ENCODE measurements at regions not wholly inside any gene's neighbourhood (a gene's known extent, or its start where the extent isn't known, plus 50 kb on each side); places are given as distances from the start of the nearest gene placed in this dataset.
"Not testable (repeated sequence)": the region's sequence is repeated elsewhere in the genome, so short reads cannot be mapped to it uniquely, and the experiment has no call there.

DNA sequence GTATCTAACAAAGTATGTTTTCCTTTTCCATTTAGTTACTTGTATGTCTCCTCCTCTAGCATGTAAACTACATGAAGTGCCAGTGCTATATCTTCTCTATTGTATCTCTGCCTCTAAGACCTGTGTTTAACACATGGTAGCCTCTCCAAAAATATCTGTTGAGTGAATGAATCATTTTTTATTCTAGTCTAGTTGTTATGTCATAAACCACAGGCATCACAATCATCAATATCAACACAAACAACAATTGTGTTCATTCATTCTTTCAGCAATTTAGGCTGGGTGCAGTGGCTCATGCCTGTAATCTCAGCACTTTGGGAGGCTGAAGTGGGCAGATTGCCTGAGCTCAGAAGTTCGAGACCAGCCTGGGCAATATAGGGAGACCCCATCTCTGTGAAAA is 111.6 kb upstream of the EYA4 start:
- CTCF ChIA-PET = no interaction called here
- no peak for DNase-seq (ENCODE audit: extremely low spot score)
- TF ChIP-seq, protein P1, sequence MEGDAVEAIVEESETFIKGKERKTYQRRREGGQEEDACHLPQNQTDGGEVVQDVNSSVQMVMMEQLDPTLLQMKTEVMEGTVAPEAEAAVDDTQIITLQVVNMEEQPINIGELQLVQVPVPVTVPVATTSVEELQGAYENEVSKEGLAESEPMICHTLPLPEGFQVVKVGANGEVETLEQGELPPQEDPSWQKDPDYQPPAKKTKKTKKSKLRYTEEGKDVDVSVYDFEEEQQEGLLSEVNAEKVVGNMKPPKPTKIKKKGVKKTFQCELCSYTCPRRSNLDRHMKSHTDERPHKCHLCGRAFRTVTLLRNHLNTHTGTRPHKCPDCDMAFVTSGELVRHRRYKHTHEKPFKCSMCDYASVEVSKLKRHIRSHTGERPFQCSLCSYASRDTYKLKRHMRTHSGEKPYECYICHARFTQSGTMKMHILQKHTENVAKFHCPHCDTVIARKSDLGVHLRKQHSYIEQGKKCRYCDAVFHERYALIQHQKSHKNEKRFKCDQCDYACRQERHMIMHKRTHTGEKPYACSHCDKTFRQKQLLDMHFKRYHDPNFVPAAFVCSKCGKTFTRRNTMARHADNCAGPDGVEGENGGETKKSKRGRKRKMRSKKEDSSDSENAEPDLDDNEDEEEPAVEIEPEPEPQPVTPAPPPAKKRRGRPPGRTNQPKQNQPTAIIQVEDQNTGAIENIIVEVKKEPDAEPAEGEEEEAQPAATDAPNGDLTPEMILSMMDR (IDR thresholded peaks at IDR 0.05; ENCODE audit: control extremely low read depth, extremely low read depth, low read depth, missing control alignments) = no peak
- POLR2A ChIA-PET = no interaction called here

DNA sequence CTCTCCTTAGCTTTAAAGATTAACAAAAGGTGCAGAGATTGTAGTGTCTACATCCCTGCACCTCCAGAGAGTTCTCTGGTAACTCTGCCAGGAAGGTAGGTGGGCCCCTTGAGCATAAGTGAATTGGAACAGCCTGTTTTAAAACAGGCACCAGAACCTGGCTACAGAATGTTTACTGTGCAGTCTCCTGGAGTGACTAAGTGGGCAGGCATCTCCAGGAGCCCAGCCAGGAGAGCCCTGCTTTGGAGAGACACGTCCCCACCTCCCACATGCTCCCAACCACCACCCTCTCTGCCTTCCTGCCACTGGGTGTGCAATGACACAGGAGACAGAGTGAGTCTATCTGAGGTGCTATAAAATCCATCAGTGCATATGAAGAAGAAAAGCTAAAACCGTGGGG is 110.3 kb upstream of the EYA4 start:
- POLR2A ChIA-PET = no interaction called here
- CTCF ChIA-PET = no interaction called here
- no peak for DNase-seq (ENCODE audit: extremely low spot score)
- TF ChIP-seq, protein P1 (IDR thresholded peaks at IDR 0.05; ENCODE audit: control extremely low read depth, extremely low read depth, low read depth, missing control alignments) = no peak

DNA sequence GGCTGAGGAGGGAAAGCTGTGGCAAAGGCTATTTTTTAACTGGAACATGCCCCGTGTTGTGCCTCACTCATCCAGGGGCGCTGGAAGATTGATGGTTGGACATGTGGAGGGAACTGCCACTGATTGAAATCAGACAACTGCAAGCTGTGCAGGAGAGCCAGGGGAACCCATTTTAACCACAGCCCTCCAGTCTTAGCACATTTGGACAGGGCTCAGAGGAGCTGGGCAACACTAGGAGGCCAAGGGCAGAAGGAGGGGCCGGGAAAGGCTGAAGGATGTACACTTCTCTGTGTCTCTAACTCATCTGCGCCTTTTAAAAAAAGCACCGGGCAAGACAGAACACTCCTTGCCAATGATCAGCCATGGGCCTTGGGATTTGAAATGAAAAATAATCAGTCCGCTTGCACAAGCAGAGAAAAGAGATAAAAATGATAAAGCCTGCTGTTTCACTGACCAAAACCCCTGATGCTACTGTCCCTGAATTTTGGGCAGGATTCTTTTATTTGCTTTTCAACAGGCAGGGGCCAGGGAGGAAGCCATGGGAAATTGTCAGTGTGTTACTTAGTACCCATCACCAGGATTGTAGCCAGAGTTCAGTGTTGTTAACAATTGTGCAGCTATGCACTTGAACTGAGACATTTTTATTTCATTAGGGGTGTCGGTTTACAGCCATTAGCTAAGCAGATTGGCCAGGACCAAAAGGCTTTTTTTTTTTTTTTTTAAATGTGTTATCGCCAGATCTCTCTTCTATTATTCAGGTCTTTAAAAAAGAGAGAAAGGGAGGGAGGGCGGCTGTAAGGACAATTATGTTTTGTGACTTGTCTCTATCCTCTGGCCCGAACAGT is 109.3 kb upstream of the EYA4 start:
- POLR2A ChIA-PET = no interaction called here
- CTCF ChIA-PET = no interaction called here
- no peak for DNase-seq (ENCODE audit: extremely low spot score)
- TF ChIP-seq, protein P1 (IDR thresholded peaks at IDR 0.05; ENCODE audit: control extremely low read depth, extremely low read depth, low read depth, missing control alignments) = no peak

DNA sequence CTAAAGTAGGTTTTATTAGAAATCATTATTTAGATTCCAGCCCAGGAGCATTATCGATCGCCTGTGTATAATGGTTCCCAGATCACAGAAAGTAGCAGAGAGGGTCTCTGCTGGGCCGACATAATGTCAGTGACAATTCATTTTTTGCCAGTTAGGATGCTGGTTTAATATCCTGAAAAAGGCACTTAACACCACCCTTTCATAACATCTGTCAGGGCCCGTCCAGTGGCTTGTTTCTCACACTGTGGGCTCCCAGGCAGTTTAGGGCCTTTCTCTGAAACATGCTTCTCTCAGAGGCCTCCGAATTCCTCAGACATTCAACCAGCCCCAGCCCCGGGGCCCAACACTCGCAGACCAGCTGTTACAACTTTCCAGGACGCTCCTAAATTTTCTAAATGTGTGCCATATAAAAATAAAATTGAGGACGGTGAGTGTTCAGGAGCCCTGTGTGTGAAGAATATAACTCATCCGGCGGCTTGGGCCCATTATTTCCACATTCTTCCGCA is 108.6 kb upstream of the EYA4 start:
- no peak for DNase-seq (ENCODE audit: extremely low spot score)
- ChIA-PET POLR2A (no interaction called here), CTCF (no interaction called here)
- TF ChIP-seq, protein P1 (IDR thresholded peaks at IDR 0.05; ENCODE audit: control extremely low read depth, extremely low read depth, low read depth, missing control alignments) = no peak

DNA sequence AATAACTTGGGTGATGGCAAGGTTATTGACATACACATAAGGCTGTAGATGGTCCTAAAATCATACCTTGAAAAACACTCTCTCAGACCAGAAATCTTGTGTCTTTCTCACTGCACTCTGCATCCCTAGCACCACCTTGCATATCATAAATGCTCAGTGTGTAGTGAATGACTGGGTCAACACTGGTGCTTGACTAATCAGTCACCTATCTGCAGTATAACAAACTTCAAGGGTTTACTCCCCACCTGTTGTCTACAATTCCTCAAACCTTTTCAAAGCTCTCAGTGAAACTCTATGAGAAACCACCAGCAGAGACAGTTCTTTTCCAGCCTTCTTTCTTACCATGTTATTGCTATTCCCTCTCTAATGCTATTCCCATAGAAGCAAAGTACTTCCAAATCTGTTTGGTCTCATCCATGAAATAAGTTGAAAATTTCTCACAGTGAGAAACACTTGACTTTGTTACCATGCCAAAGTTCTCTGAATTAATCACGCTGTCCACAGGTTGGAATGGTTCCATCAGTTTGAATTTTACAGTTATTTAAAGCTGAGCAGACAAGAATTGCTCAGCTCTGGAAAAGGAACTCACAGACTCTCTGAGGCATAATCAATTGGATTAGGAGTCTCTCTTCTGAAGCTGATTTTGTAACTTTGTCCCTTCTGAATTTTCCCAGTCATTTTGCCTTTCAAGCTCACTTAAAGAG is 104.8 kb upstream of the EYA4 start:
- CTCF ChIA-PET = interaction anchor here (1.1 kb wide), 1 partner anchor 12 kb away, joined by 3 read pairs; no protein-coding TSS in a partner anchor
- TF ChIP-seq, protein P1 (IDR thresholded peaks at IDR 0.05; ENCODE audit: control extremely low read depth, extremely low read depth, low read depth, missing control alignments) = no peak
- DNase-seq (ENCODE audit: extremely low spot score) = no peak
- POLR2A ChIA-PET = no interaction called here

DNA sequence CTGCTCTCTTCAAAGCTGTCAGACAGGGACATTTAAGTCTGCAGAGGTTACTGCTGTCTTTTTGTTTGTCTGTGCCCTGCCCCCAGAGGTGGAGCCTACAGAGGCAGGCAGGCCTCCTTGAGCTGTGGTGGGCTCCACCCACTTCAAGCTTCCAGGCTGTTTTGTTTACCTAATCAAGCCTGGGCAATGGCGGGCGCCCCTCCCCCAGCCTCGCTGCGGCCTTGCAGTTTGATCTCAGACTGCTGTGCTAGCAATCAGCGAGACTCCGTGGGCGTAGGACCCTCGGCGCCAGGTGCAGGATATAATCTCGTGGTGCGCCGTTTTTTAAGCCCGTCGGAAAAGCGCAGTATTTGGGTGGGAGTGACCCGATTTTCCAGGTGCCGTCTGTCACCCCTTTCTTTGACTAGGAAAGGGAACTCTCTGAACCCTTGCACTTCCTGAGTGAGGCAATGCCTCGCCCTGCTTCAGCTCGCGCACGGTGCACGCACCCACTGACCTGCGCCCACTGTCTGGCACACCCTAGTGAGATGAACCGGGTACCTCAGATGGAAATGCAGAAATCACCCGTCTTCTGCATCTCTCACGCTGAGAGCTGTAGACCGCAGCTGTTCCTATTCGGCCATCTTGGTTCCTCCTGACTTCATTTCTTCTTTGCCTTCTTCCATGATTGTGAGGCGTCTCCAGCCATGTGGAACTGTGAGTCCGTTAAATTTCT is 93.5 kb upstream of the EYA4 start:
- POLR2A ChIA-PET; DNase-seq (ENCODE audit: extremely low spot score); CTCF ChIA-PET: not testable (repeated sequence)

Measured in GM10248 (cell line).